PC-9 (cell line): ENCODE measurements at regions not wholly inside any gene's neighbourhood (a gene's known extent, or its start where the extent isn't known, plus 50 kb on each side); places are given as distances from the start of the nearest gene placed in this dataset.
"Not testable (repeated sequence)": the region's sequence is repeated elsewhere in the genome, so short reads cannot be mapped to it uniquely, and the experiment has no call there.

Source experiments
- BruUV-seq: library from RNA; stranded (reverse); fragments of 400-500 nt; replicated peaks from 2 replicates; lab custom pipeline; 2021; lab: Mats Ljungman, UMichigan
- CTCF ChIA-PET: fragments of 300-600 bp; sonication (Branson Sonifier 250); formaldehyde crosslinking; loops from one replicate; lab custom pipeline; 2022; ENCODE audit warnings: antibody characterized with exemption; lab: Charles Lee
- POLR2A ChIA-PET: fragments of 300-600 bp; sonication (Branson Sonifier 250); formaldehyde crosslinking; loops from one replicate; lab custom pipeline; 2022; ENCODE audit warnings: antibody characterized with exemption; ENCODE audit not compliant: unreplicated experiment; lab: Charles Lee
- DNase-seq, 2 experiments: peaks; one replicate each; pipeline versions ENCODE4 v3.0.0 to v3.0.0-alpha.2; 2015 to 2022; ENCODE audit warnings: mixed read lengths in 1 of 2
- H2AFZ ChIP-seq: fragments of 200-600 bp; sonication (generic); 2 replicates; pipeline ENCODE4 v1.8.1; 2017; ENCODE audit warnings: antibody characterized with exemption
- H3F3A ChIP-seq: fragments of 200-600 bp; sonication (generic); 2 replicates; pipeline ENCODE4 v1.8.1; 2017; ENCODE audit warnings: antibody characterized with exemption, mild to moderate bottlenecking, low read depth; ENCODE audit not compliant: insufficient read depth
- H3K27ac ChIP-seq: fragments of 200-600 bp; sonication (generic); 2 replicates; pipeline ENCODE4 v1.6.1; 2016; ENCODE audit warnings: mixed run types
- H3K27me3 ChIP-seq: fragments of 200-600 bp; sonication (generic); 2 replicates; pipeline ENCODE4 v1.6.1; 2016; ENCODE audit warnings: low read depth, mixed run types; ENCODE audit not compliant: insufficient read depth
- H3K36me3 ChIP-seq: fragments of 200-600 bp; sonication (generic); 2 replicates; pipeline ENCODE4 v1.6.1; 2016; ENCODE audit warnings: low read depth, mixed run types
- H3K4me1 ChIP-seq: fragments of 200-600 bp; sonication (generic); replicated peaks from 2 replicates; pipeline ENCODE4 v1.6.1; 2016; ENCODE audit warnings: mixed run types; ENCODE audit not compliant: insufficient read depth
- H3K4me2 ChIP-seq: fragments of 200-600 bp; sonication (generic); 2 replicates; pipeline ENCODE4 v1.6.1; 2017; ENCODE audit warnings: mixed run types
- H3K4me3 ChIP-seq: fragments of 200-600 bp; sonication (generic); 2 replicates; pipeline ENCODE4 v1.6.1; 2016; ENCODE audit warnings: mixed run types
- H3K79me2 ChIP-seq: fragments of 200-600 bp; sonication (generic); 2 replicates; pipeline ENCODE4 v1.6.1; 2017; ENCODE audit warnings: low read depth, mixed run types
- H3K9me2 ChIP-seq: fragments of 200-600 bp; sonication (generic); 2 replicates; pipeline ENCODE4 v1.8.1; 2017; ENCODE audit warnings: mild to moderate bottlenecking; ENCODE audit not compliant: insufficient read depth
- H3K9me3 ChIP-seq: fragments of 200-600 bp; sonication (generic); 2 replicates; pipeline ENCODE4 v1.8.1; 2016; ENCODE audit warnings: low read depth; ENCODE audit not compliant: insufficient read depth
- H4K20me1 ChIP-seq: fragments of 200-600 bp; sonication (generic); 2 replicates; pipeline ENCODE4 v1.8.1; 2017; ENCODE audit not compliant: insufficient read depth
- EZH2 ChIP-seq: fragments of 200-600 bp; sonication (generic); IDR thresholded peaks from 2 replicates; pipeline ENCODE4 v1.8.0; 2017; ENCODE audit warnings: antibody characterized with exemption, low read depth
- intact Hi-C: fragments of 100-400 bp; cut with micrococcal nuclease; formaldehyde crosslinking; loops from one replicate; pipeline ENCODE4 v1.10.0; 2022; ENCODE audit not compliant: unreplicated experiment
- TF ChIP-seq, protein P1 (sequence below): fragments of 200-600 bp; sonication (generic); conservative IDR thresholded peaks from 2 replicates; pipeline ENCODE4 v1.6.1; 2017; ENCODE audit warnings: mixed run types, antibody characterized with exemption, mild to moderate bottlenecking, moderate library complexity

DNA sequence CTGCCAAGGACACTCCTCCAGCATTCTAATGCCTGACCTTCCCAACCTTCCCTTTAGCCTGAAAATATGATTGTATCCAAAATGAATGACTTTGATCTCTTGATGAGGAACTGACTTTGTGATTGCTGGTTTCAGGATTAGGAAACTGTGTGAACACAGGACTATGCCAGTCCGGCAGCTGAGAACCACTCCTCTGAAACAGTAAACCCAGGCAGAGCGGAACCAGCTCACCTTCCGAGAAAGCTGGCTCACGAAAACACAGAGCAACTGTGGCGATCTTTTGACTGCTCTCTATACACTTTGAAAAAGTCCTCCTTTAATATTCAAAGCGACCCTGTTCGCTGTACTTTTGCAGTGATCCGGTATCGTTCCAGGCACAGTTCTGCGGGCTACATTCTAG, 258.8 kb upstream of the IRS2 start:
- Histone ChIP-seq H3K4me2 (no peak overlapping the region), H4K20me1 (no peaks in the 10 kb centered on the region), H3K27me3 (no peaks in the 10 kb centered on the region), H3K9me3 (no peaks in the 10 kb centered on the region), H3K36me3 (no peaks in the 10 kb centered on the region), H3K27ac (no peak overlapping the region), H3F3A (peaks cover 4% of the 10 kb centered on the region; the same call in 1 of the 2 replicates), H3K4me1 (peaks cover 10% of the 10 kb centered on the region), H3K4me3 (no peak overlapping the region), H3K9me2 (no peaks in the 10 kb centered on the region), H2AFZ (no peak overlapping the region), H3K79me2 (no peaks in the 10 kb centered on the region)
- intact Hi-C loops, result no loop called here
- no peak for DNase-seq
- TF ChIP-seq, protein P1, sequence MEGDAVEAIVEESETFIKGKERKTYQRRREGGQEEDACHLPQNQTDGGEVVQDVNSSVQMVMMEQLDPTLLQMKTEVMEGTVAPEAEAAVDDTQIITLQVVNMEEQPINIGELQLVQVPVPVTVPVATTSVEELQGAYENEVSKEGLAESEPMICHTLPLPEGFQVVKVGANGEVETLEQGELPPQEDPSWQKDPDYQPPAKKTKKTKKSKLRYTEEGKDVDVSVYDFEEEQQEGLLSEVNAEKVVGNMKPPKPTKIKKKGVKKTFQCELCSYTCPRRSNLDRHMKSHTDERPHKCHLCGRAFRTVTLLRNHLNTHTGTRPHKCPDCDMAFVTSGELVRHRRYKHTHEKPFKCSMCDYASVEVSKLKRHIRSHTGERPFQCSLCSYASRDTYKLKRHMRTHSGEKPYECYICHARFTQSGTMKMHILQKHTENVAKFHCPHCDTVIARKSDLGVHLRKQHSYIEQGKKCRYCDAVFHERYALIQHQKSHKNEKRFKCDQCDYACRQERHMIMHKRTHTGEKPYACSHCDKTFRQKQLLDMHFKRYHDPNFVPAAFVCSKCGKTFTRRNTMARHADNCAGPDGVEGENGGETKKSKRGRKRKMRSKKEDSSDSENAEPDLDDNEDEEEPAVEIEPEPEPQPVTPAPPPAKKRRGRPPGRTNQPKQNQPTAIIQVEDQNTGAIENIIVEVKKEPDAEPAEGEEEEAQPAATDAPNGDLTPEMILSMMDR, result no peak
- TF ChIP-seq EZH2, result no peak
- POLR2A ChIA-PET, result no interaction called here
- no TSS peak for BruUV-seq
- CTCF ChIA-PET, result no interaction called here

DNA sequence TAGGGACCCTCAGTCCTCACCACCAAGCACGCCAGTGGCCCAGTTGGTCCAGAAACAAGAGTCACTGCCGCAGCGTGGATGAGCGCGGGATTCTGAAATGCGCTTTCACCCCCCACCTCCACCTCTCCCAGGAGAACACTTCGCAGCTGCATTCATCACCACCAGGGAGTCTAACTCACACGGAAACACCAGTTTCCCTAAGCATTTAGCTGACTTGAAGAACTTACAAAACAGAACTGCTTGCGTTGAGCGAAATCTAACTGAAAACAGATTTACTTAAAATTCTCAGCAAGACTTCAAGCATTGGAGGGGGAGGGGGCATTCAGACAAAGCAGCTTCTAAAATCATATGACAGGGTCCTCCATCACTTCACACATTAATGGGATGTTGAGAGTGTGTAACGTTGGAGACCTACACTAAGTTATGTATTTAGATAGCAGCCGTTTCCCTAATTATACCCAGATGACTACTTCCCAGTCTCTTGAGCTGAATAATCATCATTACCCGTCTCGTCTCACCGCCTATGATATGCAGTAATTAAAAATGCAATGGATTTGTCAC, 258.2 kb upstream of the IRS2 start:
- H3K4me3 ChIP-seq, result no peak overlapping the region
- no peaks in the 10 kb centered on the region for H3K9me3 ChIP-seq
- intact Hi-C loops, result no loop called here
- H3K4me2 ChIP-seq, result no peak overlapping the region
- BruUV-seq, result no TSS peak
- no peaks in the 10 kb centered on the region for H3K36me3 ChIP-seq
- no peaks in the 10 kb centered on the region for H3K9me2 ChIP-seq
- no peaks in the 10 kb centered on the region for H3K27me3 ChIP-seq
- H4K20me1 ChIP-seq, result no peaks in the 10 kb centered on the region
- no peak overlapping the region for H2AFZ ChIP-seq
- TF ChIP-seq EZH2, result no peak
- TF ChIP-seq, protein P1, result no peak
- H3K4me1 ChIP-seq, result peaks cover 10% of the 10 kb centered on the region
- H3K27ac ChIP-seq, result no peak overlapping the region
- POLR2A ChIA-PET, result no interaction called here
- H3F3A ChIP-seq, result peaks cover 4% of the 10 kb centered on the region; the same call in 1 of the 2 replicates
- CTCF ChIA-PET, result interaction anchor here (0.6 kb wide), 1 partner anchor 29 kb away, joined by 3 read pairs; no protein-coding TSS in a partner anchor
- no peaks in the 10 kb centered on the region for H3K79me2 ChIP-seq
- DNase-seq, result no peak

DNA sequence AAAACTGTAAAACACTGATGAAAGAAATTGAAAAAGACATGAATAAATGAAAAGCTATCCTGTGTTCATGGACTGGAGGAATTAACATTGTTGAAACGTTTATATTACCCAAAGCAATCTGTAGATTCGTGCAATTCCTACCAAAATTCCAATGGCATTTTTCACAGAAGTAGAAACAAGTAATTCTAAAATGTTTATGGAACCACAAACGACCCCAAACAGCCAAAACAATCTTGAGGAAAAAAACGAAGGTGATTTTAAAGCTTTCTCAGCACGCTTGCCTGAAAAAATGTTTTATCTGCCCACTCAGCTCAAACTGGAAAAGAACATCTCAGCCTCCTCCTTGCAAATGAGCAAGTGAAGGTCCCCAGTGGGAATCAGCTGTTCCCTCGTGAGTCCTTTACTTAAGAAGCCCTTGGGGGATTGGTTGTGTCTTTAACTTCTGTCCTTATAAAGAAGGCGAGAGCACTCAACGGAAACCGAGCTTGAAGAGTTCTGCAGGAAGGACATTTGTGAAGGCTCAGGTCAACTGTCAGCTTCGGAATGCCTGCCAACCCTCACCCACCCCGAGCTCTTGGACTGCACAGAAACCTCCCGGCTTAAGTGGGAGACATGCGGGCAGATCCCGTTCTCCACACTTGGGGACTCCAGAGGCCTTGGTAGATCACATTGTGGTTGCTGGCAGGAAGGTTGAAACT, 256.0 kb upstream of the IRS2 start:
- BruUV-seq, result no TSS peak
- Histone ChIP-seq H3K9me2 (no peaks in the 10 kb centered on the region), H3K36me3 (no peaks in the 10 kb centered on the region), H3K79me2 (no peaks in the 10 kb centered on the region), H3K4me1 (peaks cover 5% of the 10 kb centered on the region; the same call in 1 of the 2 replicates), H2AFZ (no peak overlapping the region), H3K27ac (no peak overlapping the region), H3K27me3 (no peaks in the 10 kb centered on the region), H3K9me3 (no peaks in the 10 kb centered on the region), H3F3A (peaks cover 4% of the 10 kb centered on the region; the same call in 1 of the 2 replicates), H3K4me2 (no peak overlapping the region), H4K20me1 (no peaks in the 10 kb centered on the region), H3K4me3 (no peak overlapping the region)
- TF ChIP-seq EZH2, result no peak
- TF ChIP-seq, protein P1, result no peak
- intact Hi-C loops, result no loop called here
- ChIA-PET POLR2A (interaction anchor here (0.6 to 0.7 kb wide), 2 partner anchors 18 to 263 kb away, joined by 3 to 7 read pairs; no protein-coding TSS in a partner anchor), CTCF (no interaction called here)
- DNase-seq, result no peak

DNA sequence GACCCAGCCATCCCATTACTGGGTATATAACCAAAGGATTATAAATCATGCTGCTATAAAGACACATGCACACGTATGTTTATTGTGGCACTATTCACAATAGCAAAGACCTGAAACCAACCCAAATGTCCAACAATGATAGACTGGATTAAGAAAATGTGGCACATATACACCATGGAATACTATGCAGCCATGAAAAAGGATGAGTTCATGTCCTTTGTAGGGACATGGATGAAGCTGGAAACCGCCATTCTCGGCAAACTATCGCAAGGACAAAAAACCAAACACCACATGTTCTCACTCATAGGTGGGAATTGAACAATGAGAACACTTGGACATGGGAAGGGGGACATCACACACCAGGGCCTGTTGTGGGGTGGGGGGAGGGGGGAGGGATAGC, 255.3 kb upstream of the IRS2 start:
- H3K9me2 ChIP-seq, H3K9me3 ChIP-seq, H3K4me3 ChIP-seq, H3K36me3 ChIP-seq, H3F3A ChIP-seq, H2AFZ ChIP-seq, DNase-seq, CTCF ChIA-PET, intact Hi-C loops, H3K27me3 ChIP-seq, H3K4me2 ChIP-seq, H3K4me1 ChIP-seq, BruUV-seq, POLR2A ChIA-PET, H3K79me2 ChIP-seq, H3K27ac ChIP-seq, H4K20me1 ChIP-seq: not testable (repeated sequence)
